Keratinocyte (primary cell): ENCODE measurements at regions not wholly inside any gene's neighbourhood (a gene's known extent, or its start where the extent isn't known, plus 50 kb on each side); places are given as distances from the start of the nearest gene placed in this dataset.

Experiments
- DNase-seq: peaks from one replicate; pipeline ENCODE4 v3.0.0-alpha.2; 2011; ENCODE audit warnings: low read depth, missing footprints, low spot score
- FAIRE-seq: peaks from 2 replicates; lab custom pipeline; 2011; peaks lifted over from hg19 to GRCh38; lab: Jason Lieb, UNC
- H2AFZ ChIP-seq: 2 replicates; pipeline ENCODE4 v1.6.0; 2012; ENCODE audit warnings: low read length, control low read depth, inconsistent platforms; ENCODE audit not compliant: control insufficient read depth
- H3K27ac ChIP-seq: 2 replicates; pipeline ENCODE4 v1.5.1; 2011; ENCODE audit warnings: low read length; ENCODE audit not compliant: control insufficient read depth, insufficient read depth
- H3K27me3 ChIP-seq: 3 replicates; pipeline ENCODE4 v1.6.0; 2011; ENCODE audit warnings: low read length; ENCODE audit not compliant: control insufficient read depth, insufficient read depth; ENCODE audit errors: extremely low read depth
- H3K36me3 ChIP-seq, 2 experiments: 2 replicates in 1 of 2; 3 replicates in 1 of 2; pipeline ENCODE4 v1.5.1; 2011; ENCODE audit warnings: low read length in 2 of 2, mild to moderate bottlenecking in 1 of 2; ENCODE audit not compliant: control insufficient read depth in 2 of 2, insufficient read depth in 2 of 2; ENCODE audit errors: extremely low read depth in 1 of 2
- H3K4me1 ChIP-seq: 3 replicates; pipeline ENCODE4 v1.5.1; 2011; ENCODE audit warnings: low read length; ENCODE audit not compliant: control insufficient read depth, insufficient read depth; ENCODE audit errors: extremely low read depth
- H3K4me2 ChIP-seq: 3 replicates; pipeline ENCODE4 v1.6.0; 2011; ENCODE audit warnings: low read depth, low read length; ENCODE audit not compliant: control insufficient read depth, insufficient read depth; ENCODE audit errors: extremely low read depth
- H3K4me3 ChIP-seq, 3 experiments: fragments of 200-600 bp in 1 of 3; sonication (generic) in 1 of 3; 2 replicates in 2 of 3; 3 replicates in 1 of 3; pipeline ENCODE4 v1.5.1; 2011 to 2016; ENCODE audit warnings: low read length in 3 of 3, mild to moderate bottlenecking in 3 of 3, control low read depth in 2 of 3, inconsistent platforms in 1 of 3, low read depth in 1 of 3, mixed read lengths in 1 of 3, mixed run types in 1 of 3, moderate library complexity in 1 of 3; ENCODE audit not compliant: control insufficient read depth in 2 of 3, insufficient read depth in 2 of 3; ENCODE audit errors: extremely low read depth in 1 of 3
- H3K79me2 ChIP-seq: 2 replicates; pipeline ENCODE4 v1.6.0; 2012; ENCODE audit warnings: low read length; ENCODE audit not compliant: control insufficient read depth, insufficient read depth
- H3K9ac ChIP-seq: 3 replicates; pipeline ENCODE4 v1.6.0; 2011; ENCODE audit warnings: low read length; ENCODE audit not compliant: control insufficient read depth, insufficient read depth; ENCODE audit errors: extremely low read depth
- H3K9me1 ChIP-seq: 3 replicates; pipeline ENCODE4 v1.6.0; 2011; ENCODE audit warnings: low read length; ENCODE audit not compliant: control insufficient read depth, insufficient read depth; ENCODE audit errors: extremely low read depth
- H3K9me3 ChIP-seq: 2 replicates; pipeline ENCODE4 v1.5.1; 2012; ENCODE audit warnings: low read depth, low read length; ENCODE audit not compliant: control insufficient read depth
- H4K20me1 ChIP-seq: 3 replicates; pipeline ENCODE4 v1.6.0; 2011; ENCODE audit warnings: low read length; ENCODE audit not compliant: control insufficient read depth, insufficient read depth; ENCODE audit errors: extremely low read depth
- CTCF ChIP-seq, 3 experiments: IDR thresholded peaks in 1 of 3; conservative IDR thresholded peaks in 1 of 3; optimal IDR thresholded peaks in 1 of 3; 2 replicates in 2 of 3; 3 replicates in 1 of 3; pipeline versions ENCODE3 to v1.5.1; 2011; ENCODE audit warnings: low read length in 3 of 3, mild to moderate bottlenecking in 3 of 3, moderate library complexity in 2 of 3, control low read depth in 1 of 3, inconsistent platforms in 1 of 3; ENCODE audit not compliant: insufficient read depth in 2 of 3; ENCODE audit errors: extremely low read depth in 1 of 3
- EZH2 ChIP-seq: IDR thresholded peaks from one replicate; pipeline ENCODE4 v1.6.1; 2012; ENCODE audit warnings: inconsistent platforms, mild to moderate bottlenecking, low read length, moderate library complexity
- dilution Hi-C: fragments of 300-500 bp; cut with MboI; formaldehyde crosslinking; loops from one replicate; pipeline ENCODE4 v1.7.0; 2020; ENCODE audit warnings: low sequenced_read_pairs; ENCODE audit not compliant: extremely low pct_ligation_motif_present

GRCh38 chr11:116110356-116110755 is 606.1 kb upstream of the CADM1 start:
- FAIRE-seq (no peak), DNase-seq (no peak)
- peaks cover 13% of the 10 kb centered on the region for H3K4me1 ChIP-seq
- no peak overlapping the region for H3K27ac ChIP-seq
- no peaks in the 10 kb centered on the region for H3K79me2 ChIP-seq
- no peak for TF ChIP-seq CTCF (optimal IDR thresholded peaks at IDR 0.05 in 1 of 3, IDR thresholded peaks at IDR 0.05 in 1 of 3, conservative IDR thresholded peaks at IDR 0.05 in 1 of 3; ENCODE audit: extremely low read depth in 1 of 3, insufficient read depth in 2 of 3, low read length in 3 of 3)
- no peak for TF ChIP-seq EZH2
- no peak overlapping the region for H2AFZ ChIP-seq
- H3K9me1 ChIP-seq, result no peaks in the 10 kb centered on the region
- no peak overlapping the region for H3K4me3 ChIP-seq
- H3K9ac ChIP-seq, result no peak overlapping the region
- dilution Hi-C loops, result no loop called here
- no peaks in the 10 kb centered on the region for H4K20me1 ChIP-seq
- H3K27me3 ChIP-seq, result no peaks in the 10 kb centered on the region
- H3K9me3 ChIP-seq, result no peaks in the 10 kb centered on the region
- no peaks in the 10 kb centered on the region for H3K36me3 ChIP-seq
- no peak overlapping the region for H3K4me2 ChIP-seq

DNA sequence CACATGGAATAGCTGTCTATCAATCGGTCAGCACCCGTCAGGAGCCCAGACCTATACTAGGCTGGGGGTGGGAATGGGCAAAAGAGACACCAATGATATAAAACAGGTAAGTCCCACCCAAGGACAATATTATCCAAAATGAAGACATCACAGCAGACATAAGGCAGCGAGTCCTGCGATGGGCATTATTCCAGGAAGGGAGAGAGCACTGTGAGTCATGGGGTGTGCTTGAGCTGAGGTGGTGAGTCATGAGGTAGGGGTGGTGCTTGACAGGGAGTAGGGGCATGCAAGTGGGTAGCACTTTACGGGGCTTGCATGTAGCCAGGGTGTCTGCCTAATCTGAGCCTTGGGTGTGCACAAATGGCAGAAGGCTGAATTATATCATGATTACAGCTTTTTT is 605.0 kb upstream of the CADM1 start:
- FAIRE-seq, result peak; percentile 84
- no peak overlapping the region for H3K27ac ChIP-seq
- no peaks in the 10 kb centered on the region for H3K9me1 ChIP-seq
- peak overlapping the region; percentile 18 for H3K4me2 ChIP-seq
- H3K9ac ChIP-seq, result no peak overlapping the region
- no peaks in the 10 kb centered on the region for H3K9me3 ChIP-seq
- H3K4me1 ChIP-seq, result peaks cover 13% of the 10 kb centered on the region
- no peak overlapping the region for H3K4me3 ChIP-seq
- H4K20me1 ChIP-seq, result no peaks in the 10 kb centered on the region
- peak; percentile 61 for DNase-seq
- H3K79me2 ChIP-seq, result no peaks in the 10 kb centered on the region
- no peaks in the 10 kb centered on the region for H3K36me3 ChIP-seq
- H3K27me3 ChIP-seq, result no peaks in the 10 kb centered on the region
- dilution Hi-C loops, result no loop called here
- no peak overlapping the region for H2AFZ ChIP-seq
- TF ChIP-seq EZH2 (no peak), CTCF (optimal IDR thresholded peaks at IDR 0.05 in 1 of 3, IDR thresholded peaks at IDR 0.05 in 1 of 3, conservative IDR thresholded peaks at IDR 0.05 in 1 of 3; ENCODE audit: extremely low read depth in 1 of 3, insufficient read depth in 2 of 3, low read length in 3 of 3) (no peak)
